HG03571 (cell line): ENCODE measurements at regions not wholly inside any gene's neighbourhood (a gene's known extent, or its start where the extent isn't known, plus 50 kb on each side); places are given as distances from the start of the nearest gene placed in this dataset.

Experiments
- ATAC-seq: cut with Tn5 transposase; IDR thresholded peaks from one replicate; pipeline ENCODE4 v1.9.1; 2021; ENCODE audit not compliant: unreplicated experiment

DNA sequence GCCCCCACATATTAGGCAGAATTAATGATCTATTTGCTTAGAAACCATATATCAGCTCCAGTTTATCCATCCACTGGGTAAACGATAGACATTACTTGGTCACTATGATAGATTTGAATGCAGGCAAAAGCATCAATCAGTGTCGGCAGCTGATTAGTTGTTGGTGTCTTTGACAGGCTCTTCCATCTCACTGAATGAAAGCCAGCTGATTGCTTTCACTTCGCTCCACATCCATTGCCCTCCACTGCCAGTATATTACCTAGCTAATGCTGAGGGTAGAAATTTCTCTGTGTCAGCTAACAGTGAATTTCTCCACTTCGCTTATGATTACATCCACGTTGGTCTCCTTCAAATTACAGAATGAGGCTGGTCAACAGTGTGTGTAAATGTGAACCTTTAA lies 821.3 kb upstream of the TYRP1 start:
- no peak for ATAC-seq

DNA sequence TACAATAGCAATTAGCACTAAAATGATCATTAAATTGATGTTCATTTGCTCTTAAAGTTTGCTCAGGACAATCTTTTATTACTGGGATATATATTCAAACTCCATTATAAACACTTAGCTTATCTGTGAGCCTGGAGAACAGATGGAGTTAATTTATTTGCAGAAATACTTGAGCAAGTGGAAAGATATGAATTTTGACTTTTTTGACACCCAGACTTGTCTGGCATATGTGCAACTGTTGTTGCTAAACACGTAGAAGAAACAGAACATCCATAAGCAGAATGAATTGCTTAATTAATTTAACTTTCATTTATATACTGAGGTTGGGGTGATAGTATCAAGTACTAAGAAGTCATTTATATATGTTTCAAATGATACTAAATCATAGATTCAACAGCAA lies 820.7 kb upstream of the TYRP1 start:
- ATAC-seq: no peak

- no peak for ATAC-seq
Observed at GRCh38 chr9:11874414-11874813, 818.8 kb upstream of the TYRP1 start.

DNA sequence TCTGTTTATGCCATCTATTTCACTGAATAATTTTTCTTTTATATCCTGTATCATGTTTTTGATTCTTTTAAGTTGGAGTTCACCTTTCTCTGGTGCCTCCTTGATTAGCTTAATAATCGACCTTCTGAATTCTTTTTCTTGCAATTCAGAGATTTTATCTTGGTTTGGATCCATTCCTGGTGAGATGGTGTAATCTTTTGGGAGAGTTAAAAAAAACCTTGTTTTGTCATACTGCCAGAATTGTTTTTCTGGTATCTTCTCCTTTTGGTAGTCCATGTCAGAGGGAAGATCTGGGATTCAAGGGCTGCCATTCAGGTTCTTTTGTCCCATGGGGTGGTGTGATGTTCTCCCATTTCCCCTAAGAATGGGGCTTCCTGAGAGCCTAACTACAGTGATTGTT lies 800.8 kb upstream of the TYRP1 start:
- ATAC-seq: no peak

DNA sequence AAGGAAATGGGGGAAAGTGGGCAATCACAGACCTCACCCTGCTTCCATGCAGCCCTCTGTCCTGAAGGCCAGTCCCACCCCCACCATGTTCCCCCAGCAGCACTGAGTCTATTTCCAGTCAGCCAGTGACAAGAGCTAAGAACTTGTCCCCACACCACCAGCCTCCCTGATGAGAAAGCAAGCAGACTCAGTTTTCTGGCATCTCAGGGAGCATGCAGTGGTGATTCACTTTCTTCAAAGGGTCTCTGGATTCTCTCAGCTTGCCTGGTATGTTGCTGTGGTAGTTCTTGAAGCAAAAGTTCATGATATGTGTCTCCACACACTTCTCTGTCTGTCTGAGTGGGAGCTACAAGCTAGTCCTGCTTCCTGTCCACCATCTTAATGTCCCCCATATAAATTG lies 799.9 kb upstream of the TYRP1 start:
- ATAC-seq: no peak

- no peak for ATAC-seq
Observed at GRCh38 chr9:11894136-11894535, 799.0 kb upstream of the TYRP1 start.

GRCh38 chr9:11902610-11903009 lies 790.6 kb upstream of the TYRP1 start:
- ATAC-seq: no peak

GRCh38 chr9:11915699-11916098 lies 777.5 kb upstream of the TYRP1 start:
- no peak for ATAC-seq

DNA sequence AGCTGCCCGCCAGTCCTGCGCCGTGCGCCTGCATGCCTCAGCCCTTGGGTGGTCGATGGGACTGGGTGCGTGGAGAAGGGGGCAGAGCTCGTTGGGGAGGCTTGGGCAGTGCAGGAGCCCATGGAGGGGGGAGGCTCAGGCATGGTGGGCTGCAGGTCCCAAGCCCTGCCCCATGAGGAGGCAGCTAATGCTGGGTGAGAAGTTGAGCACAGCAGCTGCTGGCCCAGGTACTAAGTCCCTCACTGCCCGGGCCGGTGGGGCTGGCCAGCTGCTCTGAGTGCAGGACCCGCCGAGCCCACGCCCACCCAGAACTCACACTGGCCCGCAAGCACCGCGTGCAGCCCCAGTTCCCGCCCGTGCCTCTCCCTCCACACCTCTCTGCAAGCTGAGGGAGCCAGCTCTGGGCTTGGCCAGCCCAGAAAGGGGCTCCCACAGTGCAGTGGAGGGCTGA lies 764.3 kb upstream of the TYRP1 start:
- no peak for ATAC-seq

DNA sequence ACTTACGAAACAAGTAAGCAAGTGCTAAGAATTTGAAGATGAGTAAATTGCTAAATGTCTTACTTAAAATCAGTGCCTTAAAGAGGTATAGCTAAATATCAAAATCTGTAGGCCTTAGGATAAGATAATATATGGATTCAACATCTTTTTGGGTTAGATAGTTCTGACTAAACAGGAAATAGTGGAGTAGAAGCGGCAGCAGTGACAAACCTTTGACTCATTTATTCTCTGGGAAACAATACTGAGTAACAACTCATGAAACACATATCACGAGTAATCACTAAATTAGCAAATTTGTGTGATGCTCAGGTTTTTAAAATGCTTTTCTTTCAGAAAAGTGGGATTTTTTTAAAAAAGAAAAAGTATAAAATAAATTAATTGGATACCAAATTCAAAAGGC lies 762.1 kb upstream of the TYRP1 start:
- ATAC-seq: no peak

DNA sequence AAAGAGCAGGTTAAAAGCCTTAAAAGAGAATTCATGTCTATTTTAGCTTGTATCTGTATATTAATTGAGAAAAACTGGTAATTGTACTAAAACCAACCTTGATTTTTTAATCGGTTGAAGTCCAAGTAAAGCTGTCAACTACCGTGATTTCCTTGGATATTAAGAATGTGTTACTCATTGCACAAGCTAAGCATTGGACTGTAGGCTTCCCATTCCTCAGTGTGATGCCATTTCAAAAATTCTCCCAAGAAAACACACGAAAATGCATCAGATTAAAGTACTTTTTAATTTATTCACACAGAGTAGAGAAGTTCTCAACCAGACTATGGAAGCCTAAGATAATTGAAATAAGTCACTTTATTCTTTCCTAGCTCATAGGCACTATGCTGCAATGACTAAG lies 761.4 kb upstream of the TYRP1 start:
- ATAC-seq: no peak

GRCh38 chr9:11933926-11934325 lies 759.3 kb upstream of the TYRP1 start:
- ATAC-seq: no peak

GRCh38 chr9:11946531-11946930 lies 746.7 kb upstream of the TYRP1 start:
- no peak for ATAC-seq

DNA sequence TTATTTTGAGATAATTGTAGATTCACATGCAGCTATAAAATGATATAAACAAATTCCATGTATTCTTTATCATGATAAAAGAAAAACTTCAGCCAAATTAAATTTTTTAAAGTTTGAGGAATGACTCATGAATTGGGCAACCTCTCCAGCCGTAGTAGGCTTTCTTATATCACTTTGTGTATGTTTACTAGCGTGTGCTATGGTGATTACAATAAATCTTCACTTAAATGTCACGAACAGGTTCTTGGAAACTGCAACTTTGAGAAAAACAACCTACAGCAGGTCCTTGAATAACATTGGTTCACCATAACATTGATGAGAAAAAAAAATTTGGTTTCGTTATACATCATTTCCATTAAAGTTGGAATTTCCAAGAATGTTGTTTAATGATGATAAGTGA lies 730.9 kb upstream of the TYRP1 start:
- ATAC-seq: no peak

GRCh38 chr9:11966786-11967185 lies 726.4 kb upstream of the TYRP1 start:
- no peak for ATAC-seq

DNA sequence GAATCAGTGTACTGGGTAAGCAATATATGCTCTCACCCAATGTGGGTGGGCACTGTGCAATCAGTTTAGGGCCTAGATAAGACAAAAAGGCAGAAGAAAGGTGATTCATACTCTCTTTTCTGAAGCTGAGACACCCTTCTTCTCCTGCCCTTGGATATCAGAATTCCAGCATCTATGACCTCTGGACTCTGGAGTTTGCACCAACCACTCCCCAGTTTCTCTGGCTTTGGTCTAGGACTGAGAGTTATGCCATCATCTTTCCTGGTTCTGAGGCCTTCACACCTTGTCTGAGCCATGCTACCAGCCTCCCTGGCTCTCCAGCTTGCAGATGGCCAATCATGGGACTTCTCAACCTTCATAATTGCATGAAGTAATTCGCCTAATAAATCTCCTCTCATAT lies 724.6 kb upstream of the TYRP1 start:
- ATAC-seq: no peak

- no peak for ATAC-seq
Observed at GRCh38 chr9:11973011-11973410, 720.2 kb upstream of the TYRP1 start.

DNA sequence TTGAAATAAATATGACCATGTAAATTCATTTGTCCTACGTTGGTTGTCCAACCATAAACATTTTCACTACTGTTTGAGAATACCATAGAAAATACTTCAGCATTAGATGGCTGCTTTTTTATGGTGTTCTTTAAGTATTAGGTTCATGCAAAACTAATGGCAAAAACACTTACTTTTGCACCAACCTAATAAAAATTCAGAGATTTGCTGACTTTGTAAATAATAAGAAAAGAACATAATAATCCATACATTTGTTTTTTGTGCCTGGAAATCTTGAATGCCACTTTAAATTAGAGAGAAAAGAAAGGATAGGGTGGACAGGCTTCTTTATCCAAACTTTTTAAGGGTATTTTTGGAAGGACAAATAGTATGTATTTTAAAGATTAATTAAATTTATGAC lies 719.7 kb upstream of the TYRP1 start:
- ATAC-seq: no peak

DNA sequence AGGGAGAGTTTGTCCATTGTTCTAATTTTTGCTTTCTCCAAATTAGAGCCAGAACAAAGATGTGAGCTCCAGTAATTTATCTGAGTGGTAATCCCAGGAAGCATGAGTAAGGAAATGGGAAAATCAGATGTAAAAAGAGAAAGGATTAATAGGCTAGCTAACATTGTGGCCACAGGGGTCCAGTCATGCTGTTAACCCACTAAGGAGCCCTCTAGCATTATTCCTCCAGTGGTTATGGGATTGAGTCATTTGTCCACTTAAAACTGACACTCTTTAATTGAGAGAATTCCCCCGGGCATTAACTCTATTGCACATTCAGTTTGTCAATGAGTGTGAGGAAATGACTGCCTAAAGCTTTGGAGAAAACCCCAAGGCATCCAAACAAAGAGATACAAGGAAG lies 700.3 kb upstream of the TYRP1 start:
- no peak for ATAC-seq

DNA sequence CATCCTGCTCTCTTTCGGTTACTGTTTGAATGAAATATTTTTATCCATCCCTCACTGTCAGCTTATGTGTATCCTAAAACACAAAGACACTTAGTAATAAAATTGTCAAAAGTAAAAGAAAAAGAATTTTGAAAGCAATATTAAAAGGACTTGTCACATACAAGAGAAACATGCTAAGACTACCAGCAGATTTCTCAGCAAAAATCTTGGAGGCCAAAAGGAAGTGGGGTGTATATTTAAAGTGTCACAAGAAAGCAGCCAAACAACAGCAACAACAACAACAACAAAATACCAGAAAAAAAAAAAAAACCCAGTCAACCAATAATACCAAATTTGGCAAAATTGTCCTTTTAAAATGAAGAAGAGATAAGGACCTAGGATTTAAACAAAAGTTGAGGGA lies 678.7 kb upstream of the TYRP1 start:
- no peak for ATAC-seq

GRCh38 chr9:12054235-12054634 lies 639.0 kb upstream of the TYRP1 start:
- no peak for ATAC-seq

GRCh38 chr9:12056874-12057273 lies 636.3 kb upstream of the TYRP1 start:
- no peak for ATAC-seq

DNA sequence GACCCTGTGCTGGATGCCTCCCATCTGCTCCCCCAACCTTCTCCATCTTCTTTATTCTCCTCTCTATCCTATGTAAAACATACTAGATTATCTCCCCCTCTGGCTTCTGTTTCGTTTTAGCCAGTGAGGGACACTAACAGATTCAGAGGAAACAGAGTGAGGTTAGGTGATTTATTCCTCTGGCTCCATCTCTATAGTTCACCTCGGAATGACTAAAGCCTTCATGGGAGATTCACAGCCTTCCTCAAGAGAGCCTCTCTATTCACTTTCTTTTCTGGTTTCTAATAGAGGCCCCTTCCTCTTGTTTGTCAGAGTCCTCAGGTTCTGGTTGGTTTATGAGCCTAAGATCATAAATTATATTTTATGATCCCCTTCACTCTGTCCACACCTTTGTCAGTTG lies 633.1 kb upstream of the TYRP1 start:
- ATAC-seq: no peak

DNA sequence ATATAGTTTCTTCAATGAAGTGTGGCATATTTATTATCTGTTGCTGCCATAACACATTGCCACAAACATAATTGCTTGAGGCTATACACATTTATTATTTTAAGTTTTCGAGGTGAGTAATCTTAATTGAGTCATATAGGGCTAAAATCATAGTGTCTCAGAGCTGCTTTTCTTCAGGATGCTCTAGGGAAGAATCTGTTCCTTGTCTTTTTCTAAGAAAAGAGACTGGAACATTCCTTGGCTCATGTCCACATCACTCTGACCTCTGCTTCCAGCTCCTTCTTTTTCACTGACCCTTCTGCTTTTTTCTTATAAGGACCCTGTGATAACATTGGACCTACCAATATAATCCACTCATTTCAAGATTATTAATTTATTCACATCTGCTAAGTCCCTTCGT lies 632.4 kb upstream of the TYRP1 start:
- ATAC-seq: no peak
